ENCODE measurements at regions not wholly inside any gene's neighbourhood (a gene's known extent, or its start where the extent isn't known, plus 50 kb on each side); places are given as distances from the start of the nearest gene placed in this dataset.

GRCh38 chr9:13629067-13629466, 349.6 kb upstream of the MPDZ start:
- TF ChIP-seq, protein P1, sequence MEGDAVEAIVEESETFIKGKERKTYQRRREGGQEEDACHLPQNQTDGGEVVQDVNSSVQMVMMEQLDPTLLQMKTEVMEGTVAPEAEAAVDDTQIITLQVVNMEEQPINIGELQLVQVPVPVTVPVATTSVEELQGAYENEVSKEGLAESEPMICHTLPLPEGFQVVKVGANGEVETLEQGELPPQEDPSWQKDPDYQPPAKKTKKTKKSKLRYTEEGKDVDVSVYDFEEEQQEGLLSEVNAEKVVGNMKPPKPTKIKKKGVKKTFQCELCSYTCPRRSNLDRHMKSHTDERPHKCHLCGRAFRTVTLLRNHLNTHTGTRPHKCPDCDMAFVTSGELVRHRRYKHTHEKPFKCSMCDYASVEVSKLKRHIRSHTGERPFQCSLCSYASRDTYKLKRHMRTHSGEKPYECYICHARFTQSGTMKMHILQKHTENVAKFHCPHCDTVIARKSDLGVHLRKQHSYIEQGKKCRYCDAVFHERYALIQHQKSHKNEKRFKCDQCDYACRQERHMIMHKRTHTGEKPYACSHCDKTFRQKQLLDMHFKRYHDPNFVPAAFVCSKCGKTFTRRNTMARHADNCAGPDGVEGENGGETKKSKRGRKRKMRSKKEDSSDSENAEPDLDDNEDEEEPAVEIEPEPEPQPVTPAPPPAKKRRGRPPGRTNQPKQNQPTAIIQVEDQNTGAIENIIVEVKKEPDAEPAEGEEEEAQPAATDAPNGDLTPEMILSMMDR (IDR thresholded peaks at IDR 0.05; ENCODE audit: borderline replicate concordance, insufficient read depth, low read depth, low read length), result no peak

GRCh38 chr9:13628526-13628925, 349.0 kb upstream of the MPDZ start:
- TF ChIP-seq, protein P1 (IDR thresholded peaks at IDR 0.05; ENCODE audit: borderline replicate concordance, insufficient read depth, low read depth, low read length), result no peak
- H3K4me3 ChIP-seq (ENCODE audit: low read depth, low read length), result no peak overlapping the region

More at GRCh38 chr9:13629067-13629466, 349.6 kb upstream of the MPDZ start:
- H3K4me3 ChIP-seq (ENCODE audit: low read depth, low read length), result no peak overlapping the region

- no peak overlapping the region for H3K4me3 ChIP-seq (ENCODE audit: low read depth, low read length)
- TF ChIP-seq, protein P1 (IDR thresholded peaks at IDR 0.05; ENCODE audit: borderline replicate concordance, insufficient read depth, low read depth, low read length), result no peak
Measured at GRCh38 chr9:13627502-13627901, 348.0 kb upstream of the MPDZ start.

DNA sequence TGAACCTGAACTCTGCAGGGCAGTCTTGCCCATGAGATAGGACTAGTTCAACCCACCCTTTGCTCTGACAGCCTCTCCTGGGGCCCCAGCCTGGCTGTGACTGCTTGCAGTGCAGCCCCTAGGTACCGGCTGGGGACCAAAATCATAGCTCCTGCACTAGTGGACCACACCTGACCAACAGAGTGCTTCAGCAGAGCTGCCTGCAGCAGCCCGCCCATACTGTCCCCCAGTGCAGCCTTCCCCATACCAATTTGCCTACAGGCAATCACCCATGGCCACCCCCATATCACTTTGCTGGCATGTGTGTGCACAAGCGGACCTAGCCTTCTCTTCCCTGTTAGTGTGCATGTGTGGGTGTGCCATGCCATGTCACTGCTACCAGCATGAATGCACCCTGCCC, 347.6 kb upstream of the MPDZ start:
- H3K4me3 ChIP-seq (ENCODE audit: low read depth, low read length), result no peak overlapping the region
- TF ChIP-seq, protein P1 (IDR thresholded peaks at IDR 0.05; ENCODE audit: borderline replicate concordance, insufficient read depth, low read depth, low read length), result no peak

DNA sequence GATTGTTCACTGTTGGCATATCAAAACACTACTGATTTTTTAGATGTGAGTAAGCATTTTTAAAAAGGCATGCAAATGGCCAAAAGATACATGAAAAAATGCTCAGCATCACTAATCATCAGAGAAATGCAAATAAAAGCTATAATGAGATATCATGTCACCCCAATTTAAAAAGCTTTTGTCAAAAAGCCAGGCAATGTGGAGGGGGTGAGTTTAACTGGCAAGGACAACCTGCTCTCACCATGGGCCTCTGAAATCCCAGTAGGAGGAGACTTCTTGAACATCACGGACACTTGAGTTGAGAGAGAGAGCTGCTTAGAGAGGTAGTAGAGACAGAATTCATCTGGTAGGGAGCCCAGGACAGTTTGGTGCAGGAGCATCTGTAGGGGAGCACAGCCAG, 347.1 kb upstream of the MPDZ start:
- TF ChIP-seq, protein P1 (IDR thresholded peaks at IDR 0.05; ENCODE audit: borderline replicate concordance, insufficient read depth, low read depth, low read length), result no peak
- no peak overlapping the region for H3K4me3 ChIP-seq (ENCODE audit: low read depth, low read length)

- TF ChIP-seq, protein P1 (IDR thresholded peaks at IDR 0.05; ENCODE audit: borderline replicate concordance, insufficient read depth, low read depth, low read length), result no peak
- H3K4me3 ChIP-seq (ENCODE audit: low read depth, low read length), result no peak overlapping the region
Measured at GRCh38 chr9:13621872-13622564, 342.5 kb upstream of the MPDZ start.

- TF ChIP-seq, protein P1 (IDR thresholded peaks at IDR 0.05; ENCODE audit: borderline replicate concordance, insufficient read depth, low read depth, low read length), result no peak
- H3K4me3 ChIP-seq (ENCODE audit: low read depth, low read length), result no peak overlapping the region
Measured at GRCh38 chr9:13616491-13617035, 337.1 kb upstream of the MPDZ start.
